ENCODE measurements at regions not wholly inside any gene's neighbourhood (a gene's known extent, or its start where the extent isn't known, plus 50 kb on each side); places are given as distances from the start of the nearest gene placed in this dataset.

GRCh38 chr2:204344119-204344518 is 201.2 kb upstream of the PARD3B start:
- in situ Hi-C loops (cut with HindIII; ENCODE audit: extremely low pct_ligation_motif_present, low pct_unique_long_range_greater_than_20kb) (loop anchor here (25.0 kb wide), 1 partner anchor 1543 kb away; no protein-coding TSS in a partner anchor), intact Hi-C loops (cut with micrococcal nuclease; ENCODE audit: unreplicated experiment) (no loop called here)
- Histone ChIP-seq H3K36me3 (replicated peaks in 1 of 2; ENCODE audit: control insufficient read depth in 1 of 2, insufficient read depth in 2 of 2, low read length in 2 of 2) (no peaks in the 10 kb centered on the region), H3K9me3 (ENCODE audit: low read length) (no peaks in the 10 kb centered on the region), H4K20me1 (ENCODE audit: insufficient read depth, low read length) (no peaks in the 10 kb centered on the region), H3K4me3 (replicated peaks in 1 of 3; ENCODE audit: insufficient read depth in 1 of 3, low read depth in 2 of 3, low read length in 3 of 3) (no peak overlapping the region), H3K9ac (ENCODE audit: insufficient read depth, low read depth, low read length) (no peak overlapping the region), H3K27me3 (ENCODE audit: control insufficient read depth in 1 of 2, insufficient read depth in 2 of 2, low read length in 2 of 2) (no peaks in the 10 kb centered on the region), H2AFZ (ENCODE audit: low read length) (no peak overlapping the region), H3K79me2 (ENCODE audit: insufficient read depth, low read length) (no peaks in the 10 kb centered on the region), H3K27ac (ENCODE audit: extremely low read length, insufficient read depth, low read length) (no peak overlapping the region), H3K4me2 (ENCODE audit: low read depth, low read length) (no peak overlapping the region), H3K4me1 (ENCODE audit: insufficient read depth, low read length) (peaks cover 15% of the 10 kb centered on the region; the same call in 1 of the 2 replicates)
- TF ChIP-seq FOXA1 (IDR thresholded peaks at IDR 0.05) (no peak), FOXA1 (CRISPR knock-in tag; IDR thresholded peaks at IDR 0.05) (no peak), ZNF160 (CRISPR knock-in tag; IDR thresholded peaks at IDR 0.05) (peak; percentile 89; the same call in 1 of the 2 replicates)
- no peak for ATAC-seq
- POLR2A ChIA-PET, result no interaction called here
- CTCF ChIA-PET (ENCODE audit: low intra/inter-chr PET ratio, low total read pairs), result no interaction called here
- 3% methylated on average over 2 of the region's 2 CpGs for WGBS (ENCODE audit: low lambda C conversion rate)
- BruUV-seq (replicated peaks), result no TSS peak
- no peak for FAIRE-seq
- no peak for DNase-seq (ENCODE audit: low spot score)

- DNase-seq (ENCODE audit: low spot score), result no peak
- Histone ChIP-seq H3K79me2 (ENCODE audit: insufficient read depth, low read length) (no peaks in the 10 kb centered on the region), H3K9ac (ENCODE audit: insufficient read depth, low read depth, low read length) (no peak overlapping the region), H3K36me3 (replicated peaks in 1 of 2; ENCODE audit: control insufficient read depth in 1 of 2, insufficient read depth in 2 of 2, low read length in 2 of 2) (no peaks in the 10 kb centered on the region), H3K4me1 (ENCODE audit: insufficient read depth, low read length) (peaks cover 9% of the 10 kb centered on the region; the same call in 1 of the 2 replicates), H2AFZ (ENCODE audit: low read length) (no peak overlapping the region), H3K27me3 (ENCODE audit: control insufficient read depth in 1 of 2, insufficient read depth in 2 of 2, low read length in 2 of 2) (no peaks in the 10 kb centered on the region), H3K4me3 (replicated peaks in 1 of 3; ENCODE audit: insufficient read depth in 1 of 3, low read depth in 2 of 3, low read length in 3 of 3) (no peak overlapping the region), H3K9me3 (ENCODE audit: low read length) (no peaks in the 10 kb centered on the region), H3K27ac (ENCODE audit: extremely low read length, insufficient read depth, low read length) (no peak overlapping the region), H3K4me2 (ENCODE audit: low read depth, low read length) (no peak overlapping the region), H4K20me1 (ENCODE audit: insufficient read depth, low read length) (no peaks in the 10 kb centered on the region)
- no peak for FAIRE-seq
- TF ChIP-seq TFDP1 (CRISPR knock-in tag; IDR thresholded peaks at IDR 0.05; ENCODE audit: borderline replicate concordance) (no peak), ZNF557 (CRISPR knock-in tag; IDR thresholded peaks at IDR 0.05) (no peak), FOSL2 (CRISPR knock-in tag; IDR thresholded peaks at IDR 0.05) (no peak)
- 41% methylated on average over 3 of the region's 3 CpGs for WGBS (ENCODE audit: low lambda C conversion rate)
- ChIA-PET CTCF (ENCODE audit: low intra/inter-chr PET ratio, low total read pairs) (no interaction called here), POLR2A (no interaction called here)
- BruUV-seq (replicated peaks), result no TSS peak
- ATAC-seq, result no peak
- in situ Hi-C loops (cut with HindIII; ENCODE audit: extremely low pct_ligation_motif_present, low pct_unique_long_range_greater_than_20kb), result loop anchor here (25.0 kb wide), 1 partner anchor 1540 kb away; no protein-coding TSS in a partner anchor
- intact Hi-C loops (cut with micrococcal nuclease; ENCODE audit: unreplicated experiment), result no loop called here
Measured at GRCh38 chr2:204346906-204347305, 198.4 kb upstream of the PARD3B start.
